ENCODE measurements at regions not wholly inside any gene's neighbourhood (a gene's known extent, or its start where the extent isn't known, plus 50 kb on each side); places are given as distances from the start of the nearest gene placed in this dataset.
"Not testable (repeated sequence)": the region's sequence is repeated elsewhere in the genome, so short reads cannot be mapped to it uniquely, and the experiment has no call there.

DNA sequence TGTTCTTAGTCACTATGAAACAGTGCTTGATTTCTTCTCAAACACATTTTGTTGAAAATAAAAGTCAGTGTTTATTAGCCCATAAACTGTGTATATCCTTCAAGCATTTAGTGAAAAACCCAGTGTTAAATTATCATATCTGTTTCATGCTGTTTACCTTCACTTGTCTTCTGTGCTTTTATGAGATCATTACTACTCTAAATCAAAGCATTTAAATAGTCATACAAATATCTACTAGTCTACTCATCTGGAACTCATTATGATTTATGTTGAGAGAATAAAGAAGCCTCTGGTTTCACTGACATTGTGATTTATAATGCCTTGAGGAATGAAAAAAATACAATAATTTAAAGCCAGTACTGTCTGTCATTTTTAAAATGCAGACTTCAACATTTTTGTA lies 366.5 kb downstream of the SLCO4C1 start:
- no peak for DNase-seq

DNA sequence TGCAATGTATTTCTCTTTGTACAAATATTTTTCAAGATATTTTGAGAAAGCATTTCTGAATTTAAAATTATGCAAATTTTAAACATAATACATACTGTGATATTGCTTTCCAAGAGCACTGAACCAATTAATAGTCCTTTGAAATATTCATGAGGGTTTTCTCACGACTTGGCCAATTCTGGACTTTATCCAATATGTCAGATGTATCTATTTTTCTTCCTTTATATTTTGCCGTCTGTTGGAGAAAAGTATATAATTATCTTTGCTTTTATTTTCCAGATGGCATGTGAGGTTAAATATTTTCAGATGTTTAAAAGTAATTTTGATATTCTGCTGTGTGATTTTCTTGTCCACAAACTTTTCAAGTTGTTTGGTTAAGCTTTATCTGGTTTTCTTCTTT lies 378.9 kb downstream of the SLCO4C1 start:
- no peak for DNase-seq

GRCh38 chr5:101915554-101915953 lies 380.5 kb downstream of the SLCO4C1 start:
- DNase-seq, result no peak

DNA sequence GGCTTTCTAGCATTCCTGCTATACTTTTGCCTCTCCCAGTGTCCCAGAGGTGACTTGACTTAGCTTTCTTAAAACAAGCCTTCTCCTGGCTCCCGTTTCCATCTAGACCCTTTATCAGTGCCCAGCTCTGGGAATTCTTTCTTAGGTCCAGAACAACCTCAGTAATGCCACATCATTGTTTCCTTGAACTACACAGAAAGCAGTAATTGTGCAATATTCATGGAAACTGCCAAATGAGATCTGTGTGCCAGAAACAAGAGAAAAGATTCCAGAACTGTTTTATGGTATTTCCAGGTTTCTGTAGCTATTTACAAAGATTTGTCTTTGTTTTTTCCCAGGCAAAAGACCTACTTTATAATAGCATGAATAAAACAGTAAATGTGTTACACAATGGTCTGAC lies 391.3 kb downstream of the SLCO4C1 start:
- DNase-seq, result no peak

GRCh38 chr5:101897914-101898313 lies 398.2 kb downstream of the SLCO4C1 start:
- DNase-seq, result no peak

- DNase-seq, result no peak
These were observed 401.1 kb downstream of the SLCO4C1 start for GRCh38 chr5:101894985-101895384.

GRCh38 chr5:101878190-101878589 lies 417.9 kb downstream of the SLCO4C1 start:
- no peak for DNase-seq

DNA sequence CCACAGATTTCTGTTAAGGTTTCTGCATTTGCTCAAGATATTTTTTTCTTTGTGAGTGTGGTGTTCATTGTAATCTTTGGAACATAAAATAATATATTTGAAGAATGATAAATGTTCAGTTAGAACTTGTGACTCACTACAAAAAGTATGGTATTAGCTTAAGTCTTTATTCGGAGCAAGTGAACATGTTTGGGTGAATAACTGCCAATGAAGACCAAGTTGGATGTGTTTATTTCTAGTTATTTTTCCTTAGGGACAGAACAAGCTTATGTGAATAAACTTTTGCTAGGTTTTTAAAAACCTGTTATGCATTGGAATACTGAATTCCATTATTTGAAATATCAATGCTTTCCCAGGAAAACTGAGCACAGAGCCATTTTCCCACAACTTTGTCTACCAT lies 418.6 kb downstream of the SLCO4C1 start:
- no peak for DNase-seq

- DNase-seq, result no peak
These were observed 429.6 kb downstream of the SLCO4C1 start for GRCh38 chr5:101866473-101866872.

DNA sequence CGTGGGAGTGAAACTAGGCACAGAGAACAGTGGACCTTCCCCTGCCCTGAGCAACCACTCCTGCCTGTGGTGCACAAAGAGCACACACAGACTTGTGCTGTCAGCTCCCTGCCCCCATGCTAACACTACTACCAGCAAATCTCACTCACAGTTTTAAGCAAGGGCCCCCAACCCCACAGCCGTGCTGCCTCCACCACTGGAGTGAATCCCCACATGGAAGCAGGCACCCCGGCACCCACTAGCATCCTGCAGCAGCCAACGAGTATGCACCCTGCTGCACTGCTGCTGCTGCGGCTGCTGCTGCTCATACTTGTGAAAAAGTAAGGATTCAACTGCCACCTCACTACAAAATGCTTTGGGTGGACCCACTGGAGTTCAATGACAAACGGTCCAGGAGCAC lies 435.5 kb downstream of the SLCO4C1 start:
- no peak for DNase-seq

- DNase-seq, result no peak
These were observed 435.9 kb downstream of the SLCO4C1 start for GRCh38 chr5:101860145-101860544.

GRCh38 chr5:101846496-101846895 lies 449.6 kb downstream of the SLCO4C1 start:
- DNase-seq, result no peak

DNA sequence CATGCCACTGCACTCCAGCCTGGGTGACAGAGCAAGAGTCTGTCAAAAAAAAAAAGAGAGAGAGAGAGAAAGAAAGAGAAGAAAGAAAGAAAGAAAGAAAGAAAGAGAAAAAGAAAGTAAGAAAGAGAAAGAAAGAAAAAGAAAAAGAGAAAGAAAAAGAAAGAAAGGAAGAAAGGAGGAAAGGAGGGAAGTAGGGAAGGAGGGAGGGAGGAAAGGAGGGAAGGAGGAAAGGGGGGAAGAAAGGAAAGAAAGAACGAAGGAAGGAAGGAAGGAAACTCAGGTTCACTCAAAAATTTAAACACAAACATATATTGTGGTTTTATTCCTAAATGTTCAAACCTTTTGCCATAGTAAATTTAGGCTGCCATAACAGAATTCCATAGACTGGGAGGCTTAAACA lies 453.0 kb downstream of the SLCO4C1 start:
- no peak for DNase-seq

- DNase-seq, result no peak
These were observed 457.6 kb downstream of the SLCO4C1 start for GRCh38 chr5:101838435-101838834.

- DNase-seq, result no peak
These were observed 466.8 kb downstream of the SLCO4C1 start for GRCh38 chr5:101829255-101829654.

DNA sequence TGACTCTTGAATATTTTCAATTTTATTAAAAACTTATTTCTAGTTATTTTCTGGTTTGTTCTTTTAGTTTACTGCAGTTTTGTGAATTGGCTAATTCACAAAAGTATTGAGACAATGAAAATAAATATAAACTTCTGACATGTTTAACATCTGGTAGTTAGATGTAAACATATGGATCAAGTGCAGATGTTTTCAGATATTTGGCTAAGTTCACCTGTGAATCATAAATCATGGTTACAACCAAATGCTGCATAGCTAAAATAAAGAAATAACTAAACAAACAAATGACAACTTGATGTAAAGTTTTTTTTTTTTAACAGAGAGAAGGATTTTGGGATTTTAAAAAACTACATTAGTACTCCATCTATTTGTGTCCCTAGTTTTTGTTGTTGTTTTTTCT lies 484.6 kb downstream of the SLCO4C1 start:
- no peak for DNase-seq

DNA sequence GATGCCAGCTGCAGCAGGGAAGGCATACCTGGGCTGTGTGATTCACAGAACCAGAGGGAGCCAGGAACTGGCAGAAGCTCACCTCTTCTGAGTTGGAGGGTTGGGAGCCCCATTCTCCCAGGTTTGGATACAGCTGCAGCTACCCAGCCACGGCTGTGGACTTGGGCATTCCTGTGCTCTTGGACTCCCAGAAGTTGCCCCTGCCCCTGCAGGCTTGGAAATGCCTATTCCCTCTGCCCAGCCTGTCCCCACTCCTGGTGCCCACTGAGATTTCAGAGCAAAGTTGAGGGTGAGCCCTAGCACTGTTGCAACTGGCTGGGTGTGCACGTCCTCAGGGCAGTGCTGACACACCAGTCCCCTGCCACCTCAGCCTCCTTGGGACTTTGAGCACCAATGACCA lies 489.7 kb downstream of the SLCO4C1 start:
- no peak for DNase-seq

DNA sequence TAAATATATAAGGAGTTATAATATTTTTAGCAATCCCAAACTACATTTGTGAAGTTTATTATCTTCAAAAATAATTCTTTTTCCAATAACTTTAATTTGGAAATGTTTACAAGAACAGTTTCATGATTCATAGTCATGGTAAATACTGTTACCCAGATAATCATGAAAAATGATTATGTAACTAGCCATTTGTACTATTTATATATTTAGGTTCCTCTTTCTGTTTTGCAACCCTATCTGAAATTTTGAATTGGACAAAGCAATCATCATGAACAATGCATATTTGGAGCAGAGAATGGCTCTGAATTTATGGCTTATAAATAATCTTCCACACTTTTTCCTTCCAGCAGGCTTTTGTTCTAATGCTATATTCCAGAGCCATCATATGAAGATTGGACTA lies 499.7 kb downstream of the SLCO4C1 start:
- peak; percentile 6 for DNase-seq

- DNase-seq, result no peak
These were observed 507.3 kb downstream of the SLCO4C1 start for GRCh38 chr5:101788797-101789196.

GRCh38 chr5:101785090-101785489 lies 511.0 kb downstream of the SLCO4C1 start:
- no peak for DNase-seq

DNA sequence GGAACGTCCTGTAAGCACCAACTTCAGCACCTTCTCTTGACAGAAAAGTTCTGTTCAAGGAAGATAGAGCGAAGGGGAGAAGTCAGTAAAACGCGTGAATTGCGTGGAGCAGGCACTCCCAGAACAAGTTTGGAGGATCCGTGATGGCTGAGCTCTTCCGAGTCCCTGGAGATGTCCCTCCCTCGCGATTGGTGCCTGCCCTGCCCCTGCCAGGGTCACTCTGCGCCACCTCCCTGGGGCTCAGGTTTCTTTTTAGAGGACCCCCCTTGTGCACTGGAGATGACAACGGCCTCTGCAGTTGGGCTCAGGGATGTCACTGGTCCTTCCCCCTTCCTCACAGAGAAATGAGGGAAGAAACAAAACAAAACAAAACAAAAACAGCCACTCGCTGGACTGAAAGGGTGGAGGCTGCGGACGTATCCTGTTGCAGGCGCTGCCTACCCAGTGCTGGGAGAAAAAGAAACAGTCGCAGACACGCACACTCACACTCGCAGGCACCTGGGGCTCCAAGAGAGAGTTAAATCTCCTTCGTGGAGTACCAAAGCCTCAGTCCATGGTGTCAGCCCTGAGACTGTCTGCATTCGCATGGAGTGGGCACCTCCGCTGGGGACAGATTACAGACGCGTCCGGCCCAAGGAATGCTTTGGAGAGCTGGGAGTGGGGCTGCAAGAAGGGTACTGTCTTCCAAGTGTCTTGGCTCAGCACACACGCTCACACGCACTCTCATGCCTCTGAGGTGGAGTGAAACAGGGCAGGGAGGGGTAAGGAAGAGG lies 512.7 kb downstream of the SLCO4C1 start:
- DNase-seq, result no peak

GRCh38 chr5:101782352-101783103 lies 513.6 kb downstream of the SLCO4C1 start:
- DNase-seq, result no peak

DNA sequence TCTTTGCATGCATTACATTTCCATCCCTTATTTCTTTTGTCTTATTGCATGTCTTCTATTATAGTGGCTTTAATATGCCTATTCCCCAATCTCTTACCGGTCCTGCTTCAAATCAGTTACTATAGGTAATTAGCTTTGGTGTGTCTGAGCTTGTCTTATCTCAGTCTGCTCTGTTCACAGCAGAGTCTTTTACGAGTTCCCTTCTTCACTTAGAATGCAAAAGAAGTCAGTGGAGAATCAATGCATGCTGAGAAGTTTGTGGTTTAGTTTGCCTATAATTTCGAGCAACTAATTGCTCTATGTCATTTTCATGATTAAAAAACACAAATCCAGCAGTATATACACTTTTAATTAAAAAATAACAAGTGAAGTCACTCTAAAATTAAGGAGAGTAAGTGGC lies 545.0 kb downstream of the SLCO4C1 start:
- no peak for DNase-seq

- DNase-seq, result not testable (repeated sequence)
These were observed 553.1 kb downstream of the SLCO4C1 start for GRCh38 chr5:101743000-101743399.

DNA sequence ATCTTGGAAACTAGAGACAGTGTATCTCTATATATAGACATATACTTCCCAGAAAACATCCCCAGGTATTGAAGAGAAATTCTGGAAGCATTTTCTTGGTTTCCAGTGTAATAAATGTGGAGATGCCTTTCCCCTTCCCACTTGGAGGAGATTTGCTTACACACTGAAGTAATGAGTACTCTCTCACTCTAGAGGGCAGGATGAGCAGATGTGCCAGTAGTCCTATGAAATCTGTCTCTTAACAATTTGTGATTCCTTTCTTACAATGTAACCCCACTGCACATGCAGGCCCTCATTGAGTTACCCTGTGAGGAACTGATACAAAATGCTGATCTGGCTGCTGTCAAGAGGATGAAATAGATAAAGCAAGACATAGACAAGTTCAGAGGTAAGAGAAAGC lies 567.2 kb downstream of the SLCO4C1 start:
- DNase-seq, result no peak

All from hematopoietic multipotent progenitor cell treated with erythropoietin and hydrocortisone succinate and interleukin-3 and kit ligand, for 6 days (in vitro differentiated cells).